HCT116 (cell line): ENCODE measurements at regions not wholly inside any gene's neighbourhood (a gene's known extent, or its start where the extent isn't known, plus 50 kb on each side); places are given as distances from the start of the nearest gene placed in this dataset.

Source experiments
- ATAC-seq: fragments of 200-7000 bp; cut with Tn5 transposase; 2 replicates; pipeline ENCODE4 v1.9.1; 2020; ENCODE audit warnings: mild to moderate bottlenecking, moderate library complexity
- BruUV-seq: library from RNA; stranded (reverse); fragments of 400-500 nt; replicated peaks from 2 replicates; lab custom pipeline; 2021; lab: Mats Ljungman, UMichigan
- CTCF ChIA-PET: fragments of 300-600 bp; sonication (Branson Sonifier 250); formaldehyde crosslinking; loops from one replicate; lab custom pipeline; 2021; ENCODE audit warnings: antibody characterized with exemption; lab: Charles Lee
- POLR2A ChIA-PET: fragments of 300-600, 350-600 bp; sonication (Branson Sonifier 250); formaldehyde crosslinking; loops from one replicate; lab custom pipeline; 2021; ENCODE audit warnings: antibody characterized with exemption; lab: Charles Lee
- RAD21 ChIA-PET, 2 experiments: fragments of 300-600 bp; sonication (Branson Sonifier 250); formaldehyde crosslinking; loops; one replicate each; lab custom pipeline; 2023; ENCODE audit warnings: low total read pairs in 2 of 2; ENCODE audit not compliant: uncharacterized antibody in 2 of 2, unreplicated experiment in 2 of 2, low non-redundant PET in 1 of 2; lab: Charles Lee
- DNase-seq: peaks from one replicate; pipeline ENCODE4 v3.0.0-alpha.2; 2010; ENCODE audit warnings: low read depth, low spot score
- H2AFZ ChIP-seq: fragments of 200-600 bp; shearing (Covaris generic), sonication (generic); 2 replicates; pipeline ENCODE4 v1.6.1; 2017; ENCODE audit warnings: low read depth, mixed run types, mixed read lengths, antibody characterized with exemption, low read length; ENCODE audit not compliant: poor library complexity, severe bottlenecking
- H3K27ac ChIP-seq: 2 replicates; pipeline ENCODE4 v1.5.1; 2012; ENCODE audit warnings: low read depth, low read length
- H3K27me3 ChIP-seq: fragments of 200-600 bp; sonication (generic); 2 replicates; pipeline ENCODE4 v1.6.1; 2016; ENCODE audit warnings: mixed run types, low read length, mixed read lengths; ENCODE audit not compliant: insufficient read depth
- H3K36me3 ChIP-seq, 2 experiments: fragments of 200-500 bp in 1 of 2; fragments of 200-600 bp in 1 of 2; sonication (Bioruptor generic) in 1 of 2; sonication (generic) in 1 of 2; 2 replicates each; pipeline versions ENCODE4 v1.5.1 to v1.6.1; 2014 to 2016; ENCODE audit warnings: low read length in 2 of 2, inconsistent platforms in 1 of 2, mixed read lengths in 1 of 2, mixed run types in 1 of 2; ENCODE audit not compliant: insufficient read depth in 2 of 2, control insufficient read depth in 1 of 2
- H3K4me1 ChIP-seq, 2 experiments: fragments of 200-600 bp in 1 of 2; sonication (generic) in 1 of 2; 2 replicates each; pipeline versions ENCODE4 v1.5.1 to v1.6.1; 2012 to 2017; ENCODE audit warnings: low read length in 2 of 2, inconsistent platforms in 1 of 2, mild to moderate bottlenecking in 1 of 2, mixed read lengths in 1 of 2, mixed run types in 1 of 2, moderate library complexity in 1 of 2; ENCODE audit not compliant: insufficient read depth in 2 of 2, control insufficient read depth in 1 of 2
- H3K4me2 ChIP-seq: fragments of 200-600 bp; sonication (generic); 2 replicates; pipeline ENCODE4 v1.6.1; 2017; ENCODE audit warnings: mixed run types, low read length, mixed read lengths
- H3K4me3 ChIP-seq, 2 experiments: fragments of 200-600 bp in 1 of 2; sonication (generic) in 1 of 2; replicated peaks in 1 of 2; 2 replicates each; pipeline ENCODE4 v1.5.1; 2011 to 2016; ENCODE audit warnings: low read length in 2 of 2, control low read depth in 1 of 2, low read depth in 1 of 2, mild to moderate bottlenecking in 1 of 2, mixed read lengths in 1 of 2, mixed run types in 1 of 2
- H3K79me2 ChIP-seq: fragments of 200-600 bp; sonication (generic); 2 replicates; pipeline ENCODE4 v1.6.1; 2017; ENCODE audit warnings: mild to moderate bottlenecking, mixed run types, low read length, moderate library complexity, mixed read lengths; ENCODE audit not compliant: insufficient read depth
- H3K9ac ChIP-seq: fragments of 200-600 bp; sonication (generic); 2 replicates; pipeline ENCODE4 v1.6.1; 2016; ENCODE audit warnings: low read length, mixed read lengths
- H3K9me2 ChIP-seq: fragments of 200-600 bp; sonication (generic), shearing (Covaris generic); 2 replicates; pipeline ENCODE4 v1.6.1; 2017; ENCODE audit warnings: mixed run types, mild to moderate bottlenecking, moderate library complexity; ENCODE audit not compliant: insufficient read depth
- H3K9me3 ChIP-seq, 2 experiments: fragments of 200-500 bp in 1 of 2; fragments of 200-600 bp in 1 of 2; sonication (Bioruptor generic) in 1 of 2; sonication (generic) in 1 of 2; 2 replicates each; pipeline ENCODE4 v1.6.1; 2014 to 2017; ENCODE audit warnings: low read length in 2 of 2, mixed read lengths in 2 of 2, inconsistent platforms in 1 of 2, low read depth in 1 of 2, mild to moderate bottlenecking in 1 of 2, mixed run types in 1 of 2, moderate library complexity in 1 of 2; ENCODE audit not compliant: control insufficient read depth in 1 of 2, insufficient read depth in 1 of 2
- H4K20me1 ChIP-seq: fragments of 200-600 bp; sonication (generic), shearing (Covaris generic); 2 replicates; pipeline ENCODE4 v1.6.1; 2017; ENCODE audit warnings: mixed run types, mild to moderate bottlenecking, moderate library complexity; ENCODE audit not compliant: insufficient read depth
- CEBPB ChIP-seq: IDR thresholded peaks from 2 replicates; pipeline ENCODE4 v1.6.1; 2012; ENCODE audit warnings: low read depth
- EZH2 ChIP-seq: fragments of 200-600 bp; sonication (generic); IDR thresholded peaks from 2 replicates; pipeline ENCODE4 v1.6.1; 2017; ENCODE audit warnings: antibody characterized with exemption, mixed run types
- POLR2AphosphoS5 ChIP-seq: IDR thresholded peaks from 2 replicates; pipeline ENCODE4 v1.6.1; 2011; ENCODE audit warnings: mild to moderate bottlenecking, low read depth, low read length, moderate library complexity
- TCF7L2 ChIP-seq: IDR thresholded peaks from 2 replicates; pipeline ENCODE4 v1.7.0; 2011; ENCODE audit warnings: borderline replicate concordance, inconsistent platforms; ENCODE audit not compliant: insufficient read depth, insufficient read length; ENCODE audit errors: extremely low read depth
- ZFX ChIP-seq: fragments of 450-650 bp; IDR thresholded peaks from 2 replicates; pipeline ENCODE4 v1.6.1; 2017
- ZNF274 ChIP-seq: fragments of 200-500 bp; sonication (Bioruptor generic); IDR thresholded peaks from 2 replicates; pipeline ENCODE4 v1.6.1; 2014; ENCODE audit warnings: mild to moderate bottlenecking, low read depth, low read length, inconsistent platforms
- intact Hi-C: fragments of 100-400 bp; cut with micrococcal nuclease; formaldehyde crosslinking; loops from 2 replicates; pipeline ENCODE4 v1.10.0; 2022
- TF ChIP-seq, protein P1 (sequence below): IDR thresholded peaks from 2 replicates; pipeline ENCODE4 v1.6.1; 2012; ENCODE audit warnings: low read depth

DNA sequence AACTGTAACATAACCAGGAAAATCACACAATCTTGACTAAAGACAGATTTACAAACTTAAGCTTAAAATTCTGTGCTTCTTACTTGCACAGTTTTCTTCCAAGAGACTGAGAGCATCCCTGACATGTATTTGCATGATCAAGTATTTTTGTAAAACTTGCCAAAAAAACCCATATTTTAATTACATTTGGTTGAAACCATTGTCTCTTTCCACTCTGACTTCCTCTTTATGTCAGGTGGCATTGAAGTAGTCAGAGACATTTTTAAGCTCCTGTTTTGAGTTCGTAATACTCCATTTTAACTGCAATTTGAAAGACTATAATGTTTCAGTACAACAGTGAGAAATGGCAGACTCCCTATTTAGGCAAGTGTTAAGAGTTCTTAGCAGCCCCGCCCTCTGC, 103.6 kb downstream of the ATXN7L3B start (continued):
- TF ChIP-seq, protein P1, sequence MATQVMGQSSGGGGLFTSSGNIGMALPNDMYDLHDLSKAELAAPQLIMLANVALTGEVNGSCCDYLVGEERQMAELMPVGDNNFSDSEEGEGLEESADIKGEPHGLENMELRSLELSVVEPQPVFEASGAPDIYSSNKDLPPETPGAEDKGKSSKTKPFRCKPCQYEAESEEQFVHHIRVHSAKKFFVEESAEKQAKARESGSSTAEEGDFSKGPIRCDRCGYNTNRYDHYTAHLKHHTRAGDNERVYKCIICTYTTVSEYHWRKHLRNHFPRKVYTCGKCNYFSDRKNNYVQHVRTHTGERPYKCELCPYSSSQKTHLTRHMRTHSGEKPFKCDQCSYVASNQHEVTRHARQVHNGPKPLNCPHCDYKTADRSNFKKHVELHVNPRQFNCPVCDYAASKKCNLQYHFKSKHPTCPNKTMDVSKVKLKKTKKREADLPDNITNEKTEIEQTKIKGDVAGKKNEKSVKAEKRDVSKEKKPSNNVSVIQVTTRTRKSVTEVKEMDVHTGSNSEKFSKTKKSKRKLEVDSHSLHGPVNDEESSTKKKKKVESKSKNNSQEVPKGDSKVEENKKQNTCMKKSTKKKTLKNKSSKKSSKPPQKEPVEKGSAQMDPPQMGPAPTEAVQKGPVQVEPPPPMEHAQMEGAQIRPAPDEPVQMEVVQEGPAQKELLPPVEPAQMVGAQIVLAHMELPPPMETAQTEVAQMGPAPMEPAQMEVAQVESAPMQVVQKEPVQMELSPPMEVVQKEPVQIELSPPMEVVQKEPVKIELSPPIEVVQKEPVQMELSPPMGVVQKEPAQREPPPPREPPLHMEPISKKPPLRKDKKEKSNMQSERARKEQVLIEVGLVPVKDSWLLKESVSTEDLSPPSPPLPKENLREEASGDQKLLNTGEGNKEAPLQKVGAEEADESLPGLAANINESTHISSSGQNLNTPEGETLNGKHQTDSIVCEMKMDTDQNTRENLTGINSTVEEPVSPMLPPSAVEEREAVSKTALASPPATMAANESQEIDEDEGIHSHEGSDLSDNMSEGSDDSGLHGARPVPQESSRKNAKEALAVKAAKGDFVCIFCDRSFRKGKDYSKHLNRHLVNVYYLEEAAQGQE: no peak
- TF ChIP-seq POLR2AphosphoS5 (no peak), ZFX (no peak), ZNF274 (no peak), EZH2 (no peak)

DNA sequence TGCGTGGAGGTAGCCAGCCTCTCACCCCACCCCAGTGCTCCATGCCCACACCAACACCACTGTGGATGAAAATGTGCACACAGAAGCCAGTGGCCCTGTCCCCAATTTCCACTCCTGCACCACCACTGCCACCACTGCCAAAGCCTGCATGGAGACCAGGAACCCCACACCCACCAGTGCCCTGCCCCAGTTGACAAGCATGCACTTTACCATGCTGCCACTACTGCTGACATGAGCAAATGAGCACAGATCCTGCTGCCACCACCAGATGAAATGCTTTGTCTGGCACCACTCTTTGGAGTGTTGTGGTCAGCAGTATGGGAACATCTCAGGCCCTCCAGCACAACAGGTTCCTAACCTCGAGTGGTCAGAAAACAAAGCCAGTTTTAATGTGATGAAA, 104.1 kb downstream of the ATXN7L3B start:
- ChIA-PET RAD21 (no interaction called here), POLR2A (no interaction called here), CTCF (no interaction called here)
- no peak overlapping the region for H3K9ac ChIP-seq
- no peaks in the 10 kb centered on the region for H3K36me3 ChIP-seq
- no peaks in the 10 kb centered on the region for H3K27me3 ChIP-seq
- no peaks in the 10 kb centered on the region for H3K79me2 ChIP-seq
- H4K20me1 ChIP-seq: no peaks in the 10 kb centered on the region
- intact Hi-C loops: loop anchor here (10.0 kb wide), 1 partner anchor 227 kb away; no protein-coding TSS in a partner anchor
- no peak for DNase-seq
- H3K9me3 ChIP-seq: no peaks in the 10 kb centered on the region
- H3K4me2 ChIP-seq: no peak overlapping the region
- H3K27ac ChIP-seq: no peak overlapping the region
- H3K4me3 ChIP-seq: no peak overlapping the region
- no peaks in the 10 kb centered on the region for H3K4me1 ChIP-seq
- TF ChIP-seq CEBPB (no peak), TCF7L2 (no peak)
- ATAC-seq: no peak
- no peak overlapping the region for H2AFZ ChIP-seq
- no TSS peak for BruUV-seq
- no peaks in the 10 kb centered on the region for H3K9me2 ChIP-seq
